Peyer's patch (tissue), 4 donors: ENCODE measurements at regions not wholly inside any gene's neighbourhood (a gene's known extent, or its start where the extent isn't known, plus 50 kb on each side); places are given as distances from the start of the nearest gene placed in this dataset.

Experiments used
- POLR2A ChIP-seq, 2 donors: fragments of 450-650 bp; IDR thresholded peaks; one replicate each; pipeline ENCODE4 v1.5.1; 2017; ENCODE audit warnings: antibody characterized with exemption in 2 of 2, mild to moderate bottlenecking in 2 of 2, moderate library complexity in 2 of 2
- TF ChIP-seq, protein P1 (sequence below), 6 experiments: fragments of 450-650 bp in 4 of 6; fragments of 200-600 bp in 2 of 6; sonication (generic) in 1 of 6; IDR thresholded peaks; one replicate each; pipeline ENCODE4 v1.5.1; 2017 to 2019; ENCODE audit warnings: antibody characterized with exemption in 6 of 6, mild to moderate bottlenecking in 3 of 6, moderate library complexity in 1 of 6

DNA sequence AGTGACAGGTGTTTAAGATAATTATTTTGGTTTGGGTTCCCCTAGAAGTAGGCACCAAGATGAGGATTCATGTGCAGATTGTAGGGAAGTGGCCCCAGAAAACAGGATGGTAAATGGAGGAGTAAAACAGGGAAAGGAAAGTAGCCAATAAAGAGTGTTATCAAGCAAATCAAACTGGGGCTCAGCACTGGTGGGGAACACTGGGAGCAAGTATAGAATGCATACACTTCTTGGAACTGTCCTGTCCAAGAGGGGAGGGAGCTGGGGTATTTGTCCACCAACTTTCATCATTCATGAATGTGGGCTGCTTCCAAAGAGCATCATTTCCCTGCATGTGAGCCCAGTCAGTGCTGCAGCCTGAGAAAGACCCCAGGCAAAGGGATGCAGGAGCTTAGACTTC lies 215.7 kb upstream of the IRX5 start:
- TF ChIP-seq, protein P1, sequence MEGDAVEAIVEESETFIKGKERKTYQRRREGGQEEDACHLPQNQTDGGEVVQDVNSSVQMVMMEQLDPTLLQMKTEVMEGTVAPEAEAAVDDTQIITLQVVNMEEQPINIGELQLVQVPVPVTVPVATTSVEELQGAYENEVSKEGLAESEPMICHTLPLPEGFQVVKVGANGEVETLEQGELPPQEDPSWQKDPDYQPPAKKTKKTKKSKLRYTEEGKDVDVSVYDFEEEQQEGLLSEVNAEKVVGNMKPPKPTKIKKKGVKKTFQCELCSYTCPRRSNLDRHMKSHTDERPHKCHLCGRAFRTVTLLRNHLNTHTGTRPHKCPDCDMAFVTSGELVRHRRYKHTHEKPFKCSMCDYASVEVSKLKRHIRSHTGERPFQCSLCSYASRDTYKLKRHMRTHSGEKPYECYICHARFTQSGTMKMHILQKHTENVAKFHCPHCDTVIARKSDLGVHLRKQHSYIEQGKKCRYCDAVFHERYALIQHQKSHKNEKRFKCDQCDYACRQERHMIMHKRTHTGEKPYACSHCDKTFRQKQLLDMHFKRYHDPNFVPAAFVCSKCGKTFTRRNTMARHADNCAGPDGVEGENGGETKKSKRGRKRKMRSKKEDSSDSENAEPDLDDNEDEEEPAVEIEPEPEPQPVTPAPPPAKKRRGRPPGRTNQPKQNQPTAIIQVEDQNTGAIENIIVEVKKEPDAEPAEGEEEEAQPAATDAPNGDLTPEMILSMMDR (IDR thresholded peaks at IDR 0.05), result no peak
- no peak for TF ChIP-seq POLR2A (IDR thresholded peaks at IDR 0.05)
